Gastrocnemius medialis (tissue), 4 donors: ENCODE measurements at regions not wholly inside any gene's neighbourhood (a gene's known extent, or its start where the extent isn't known, plus 50 kb on each side); places are given as distances from the start of the nearest gene placed in this dataset.
"Not testable (repeated sequence)": the region's sequence is repeated elsewhere in the genome, so short reads cannot be mapped to it uniquely, and the experiment has no call there.

Source experiments
- ATAC-seq, 2 donors: fragments of 150-250 bp; one replicate each; pipeline ENCODE4 v1.9.1; 2016
- DNase-seq, 2 donors: peaks; one replicate each; pipeline ENCODE4 v3.0.0-alpha.2; 2019
- H3K27ac ChIP-seq, 4 donors: fragments of 200-600 bp; sonication (generic); 1 replicate in 1 of 4; 2 replicates in 3 of 4; pipeline ENCODE4 v1.5.1; 2016 to 2018; ENCODE audit warnings: mild to moderate bottlenecking in 2 of 4, moderate library complexity in 1 of 4
- H3K27me3 ChIP-seq, 3 donors: fragments of 200-600 bp; sonication (generic) in 2 of 3; 1 replicate in 1 of 3; 2 replicates in 2 of 3; pipeline versions ENCODE4 v1.5.1 to v1.6.0; 2016 to 2019; ENCODE audit warnings: mild to moderate bottlenecking in 1 of 3, moderate library complexity in 1 of 3
- H3K36me3 ChIP-seq, 2 donors: fragments of 200-600 bp; sonication (generic) in 1 of 2; one replicate each; pipeline ENCODE4 v1.5.1; 2017 to 2018
- H3K4me1 ChIP-seq, 2 donors: fragments of 200-600 bp; sonication (generic) in 1 of 2; one replicate each; pipeline ENCODE4 v1.5.1; 2016 to 2017; ENCODE audit warnings: mild to moderate bottlenecking in 2 of 2
- H3K4me3 ChIP-seq, 4 donors: fragments of 200-600 bp; sonication (generic) in 3 of 4; 1 replicate in 1 of 4; 2 replicates in 3 of 4; pipeline ENCODE4 v1.5.1; 2016 to 2019; ENCODE audit warnings: mild to moderate bottlenecking in 2 of 4
- H3K9me3 ChIP-seq, 3 donors: fragments of 200-600 bp; sonication (generic) in 2 of 3; 1 replicate in 1 of 3; 2 replicates in 2 of 3; pipeline ENCODE4 v1.5.1; 2016 to 2019
- CTCF ChIP-seq, 5 experiments: fragments of 450-650 bp in 3 of 5; fragments of 200-600 bp in 2 of 5; sonication (generic) in 2 of 5; IDR thresholded peaks in 4 of 5; conservative IDR thresholded peaks in 1 of 5; 1 replicate in 4 of 5; 2 replicates in 1 of 5; pipeline ENCODE4 v1.5.1; 2016 to 2019; ENCODE audit warnings: antibody characterized with exemption in 5 of 5, mild to moderate bottlenecking in 3 of 5, moderate library complexity in 3 of 5
- POLR2A ChIP-seq, 2 donors: fragments of 450-650 bp; IDR thresholded peaks; one replicate each; pipeline ENCODE4 v1.6.1; 2017; ENCODE audit warnings: antibody characterized with exemption in 2 of 2, mild to moderate bottlenecking in 2 of 2, moderate library complexity in 2 of 2
- in situ Hi-C, 4 donors: fragments of 200-750 bp; cut with MboI; loops; one replicate each; pipeline versions ENCODE4 v1.15.0 to v1.8.0; 2017; ENCODE audit warnings: low sequenced_read_pairs in 4 of 4
- intact Hi-C: fragments of 100-400 bp; cut with DNase I; formaldehyde crosslinking; loops from one replicate; pipeline ENCODE4 v1.15.1; 2023; ENCODE audit warnings: low total_unique reads

- H3K27ac ChIP-seq: no peak overlapping the region
- in situ Hi-C loops (no loop called here), intact Hi-C loops (no loop called here)
- no peak for DNase-seq
- H3K9me3 ChIP-seq: no peaks in the 10 kb centered on the region
- no peak for TF ChIP-seq CTCF (IDR thresholded peaks at IDR 0.05 in 4 of 5, conservative IDR thresholded peaks at IDR 0.05 in 1 of 5)
- no peak for TF ChIP-seq POLR2A (IDR thresholded peaks at IDR 0.05)
- H3K27me3 ChIP-seq: no peaks in the 10 kb centered on the region
- no peaks in the 10 kb centered on the region for H3K4me1 ChIP-seq
- ATAC-seq: no peak
- no peak overlapping the region for H3K4me3 ChIP-seq
- H3K36me3 ChIP-seq: no peaks in the 10 kb centered on the region
Observed at GRCh38 chr5:119752921-119753886, 123.8 kb downstream of the FAM170A start.

GRCh38 chr5:119754825-119755224 lies 125.5 kb downstream of the FAM170A start:
- in situ Hi-C loops, H3K9me3 ChIP-seq, H3K36me3 ChIP-seq, H3K4me3 ChIP-seq, H3K27me3 ChIP-seq, intact Hi-C loops, H3K4me1 ChIP-seq, H3K27ac ChIP-seq, ATAC-seq, DNase-seq: not testable (repeated sequence)

GRCh38 chr5:119757276-119757675 lies 127.9 kb downstream of the FAM170A start:
- no peaks in the 10 kb centered on the region for H3K4me1 ChIP-seq
- TF ChIP-seq CTCF (IDR thresholded peaks at IDR 0.05 in 4 of 5, conservative IDR thresholded peaks at IDR 0.05 in 1 of 5) (no peak), POLR2A (IDR thresholded peaks at IDR 0.05) (no peak)
- intact Hi-C loops (no loop called here), in situ Hi-C loops (no loop called here)
- H3K4me3 ChIP-seq: no peak overlapping the region
- DNase-seq: no peak
- no peak overlapping the region for H3K27ac ChIP-seq
- no peaks in the 10 kb centered on the region for H3K9me3 ChIP-seq
- no peak for ATAC-seq
- H3K36me3 ChIP-seq: no peaks in the 10 kb centered on the region
- H3K27me3 ChIP-seq: no peaks in the 10 kb centered on the region

- ATAC-seq, intact Hi-C loops, H3K9me3 ChIP-seq, H3K4me3 ChIP-seq, in situ Hi-C loops, H3K4me1 ChIP-seq, H3K36me3 ChIP-seq, H3K27me3 ChIP-seq, H3K27ac ChIP-seq, DNase-seq: not testable (repeated sequence)
Observed at GRCh38 chr5:119769695-119770693, 140.6 kb downstream of the FAM170A start.

GRCh38 chr5:119780145-119780544 lies 150.8 kb downstream of the FAM170A start:
- intact Hi-C loops, H3K4me3 ChIP-seq, H3K27me3 ChIP-seq, H3K36me3 ChIP-seq, DNase-seq, H3K4me1 ChIP-seq, ATAC-seq, H3K9me3 ChIP-seq, in situ Hi-C loops, H3K27ac ChIP-seq: not testable (repeated sequence)

- intact Hi-C loops (no loop called here), in situ Hi-C loops (no loop called here)
- Histone ChIP-seq H3K27ac (no peak overlapping the region), H3K36me3 (no peaks in the 10 kb centered on the region), H3K9me3 (no peaks in the 10 kb centered on the region), H3K4me3 (no peak overlapping the region), H3K4me1 (no peaks in the 10 kb centered on the region), H3K27me3 (no peaks in the 10 kb centered on the region)
- ATAC-seq (no peak), DNase-seq (no peak)
- TF ChIP-seq POLR2A (IDR thresholded peaks at IDR 0.05) (no peak), CTCF (IDR thresholded peaks at IDR 0.05 in 4 of 5, conservative IDR thresholded peaks at IDR 0.05 in 1 of 5) (no peak)
Observed at GRCh38 chr5:119785057-119785456, 155.7 kb downstream of the FAM170A start.
